ENCODE measurements at regions not wholly inside any gene's neighbourhood (a gene's known extent, or its start where the extent isn't known, plus 50 kb on each side); places are given as distances from the start of the nearest gene placed in this dataset.
"Not testable (repeated sequence)": the region's sequence is repeated elsewhere in the genome, so short reads cannot be mapped to it uniquely, and the experiment has no call there.

DNA sequence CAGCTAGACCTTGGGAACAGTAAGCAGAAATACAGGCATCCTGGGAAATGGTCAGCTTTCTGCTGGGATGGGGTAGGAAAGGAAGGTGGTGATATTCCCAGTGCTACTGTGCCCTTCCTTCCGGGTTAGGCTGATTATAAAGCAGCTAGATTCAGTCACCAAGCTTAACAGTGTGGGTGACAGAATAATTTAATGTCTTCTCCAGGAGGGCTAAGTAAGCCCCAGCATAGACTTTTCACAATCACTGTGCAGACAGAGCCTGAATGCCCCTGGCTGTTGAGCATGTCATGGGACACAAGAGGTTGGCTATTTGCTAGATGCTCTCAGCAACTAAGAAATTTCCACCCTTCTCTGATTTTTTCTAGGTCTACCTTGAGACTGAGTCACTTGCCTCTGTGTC, 513.0 kb downstream of the TOX3 start:
- no peak for DNase-seq

DNA sequence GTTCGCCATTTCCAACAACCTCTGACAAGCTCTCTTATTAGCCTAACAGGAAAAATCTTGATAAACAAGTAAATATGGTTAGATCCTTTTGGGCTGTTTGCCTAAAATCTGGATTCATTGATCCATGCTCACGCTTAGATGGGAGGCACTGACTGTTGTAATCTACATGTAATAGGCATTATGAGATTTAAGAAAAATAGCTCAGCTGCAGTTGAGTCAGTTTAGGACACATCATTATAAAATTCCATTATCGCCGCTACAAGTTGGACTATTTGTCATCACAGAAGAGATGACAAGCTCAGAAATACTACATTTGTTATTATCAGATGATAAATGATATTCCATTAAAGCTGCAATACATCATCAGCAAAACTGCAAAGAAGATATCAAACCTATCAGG, 524.0 kb downstream of the TOX3 start:
- no peak for DNase-seq

DNA sequence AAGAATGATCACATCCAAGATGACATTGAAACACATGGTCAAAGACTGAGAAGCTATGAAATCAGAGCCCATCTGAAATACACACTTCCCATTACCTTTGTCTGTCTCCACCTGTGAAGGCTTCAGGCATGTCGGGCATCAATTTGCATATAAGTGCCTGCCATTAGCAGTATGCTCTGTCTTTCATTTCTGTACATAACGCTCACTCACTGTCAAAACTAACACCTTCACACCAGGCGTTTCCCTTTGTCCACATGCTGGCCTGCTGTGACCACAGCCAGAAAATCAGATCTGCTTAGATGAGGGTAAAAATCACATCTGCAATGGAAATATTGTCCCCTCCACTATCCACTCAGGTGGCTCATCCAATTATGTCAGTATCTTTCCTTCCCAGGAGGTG, 524.8 kb downstream of the TOX3 start:
- no peak for DNase-seq

DNA sequence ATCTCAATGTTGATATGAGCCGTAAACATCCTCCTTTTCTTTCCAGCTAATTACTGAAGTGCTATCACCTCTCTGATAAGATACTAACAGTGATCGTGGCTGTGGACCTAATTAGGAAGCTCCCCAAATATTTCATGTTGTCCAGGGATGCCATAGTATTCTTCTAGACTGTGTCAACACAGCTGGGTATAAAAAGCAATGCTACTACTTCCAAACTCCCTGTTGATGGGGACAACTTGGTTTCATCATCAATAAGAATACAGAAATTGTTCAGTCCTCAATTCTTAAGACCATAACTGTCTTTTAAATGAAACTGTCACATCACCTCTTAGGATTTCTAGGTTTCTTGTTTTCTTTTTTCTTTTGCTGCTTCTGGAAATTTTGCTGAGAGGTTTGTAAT, 530.6 kb downstream of the TOX3 start:
- no peak for DNase-seq

DNA sequence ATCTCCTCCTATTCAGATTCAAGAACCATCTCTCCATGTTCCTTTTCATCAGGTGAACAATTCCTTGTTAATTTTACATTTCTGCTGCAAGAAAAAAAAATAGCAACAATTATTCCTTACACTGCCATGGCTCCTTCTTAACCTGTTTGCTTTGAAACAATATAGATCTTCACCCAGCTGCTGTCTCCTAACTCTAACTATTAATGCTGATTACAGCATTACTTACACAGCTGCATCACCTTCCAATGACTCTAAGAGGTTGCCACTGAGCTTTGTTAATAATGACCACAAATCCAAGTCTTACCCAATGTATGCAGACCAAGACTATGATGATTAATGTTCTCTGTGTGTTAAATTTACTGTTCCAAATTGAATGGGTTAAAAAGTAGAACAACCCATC, 541.4 kb downstream of the TOX3 start:
- no peak for DNase-seq

DNA sequence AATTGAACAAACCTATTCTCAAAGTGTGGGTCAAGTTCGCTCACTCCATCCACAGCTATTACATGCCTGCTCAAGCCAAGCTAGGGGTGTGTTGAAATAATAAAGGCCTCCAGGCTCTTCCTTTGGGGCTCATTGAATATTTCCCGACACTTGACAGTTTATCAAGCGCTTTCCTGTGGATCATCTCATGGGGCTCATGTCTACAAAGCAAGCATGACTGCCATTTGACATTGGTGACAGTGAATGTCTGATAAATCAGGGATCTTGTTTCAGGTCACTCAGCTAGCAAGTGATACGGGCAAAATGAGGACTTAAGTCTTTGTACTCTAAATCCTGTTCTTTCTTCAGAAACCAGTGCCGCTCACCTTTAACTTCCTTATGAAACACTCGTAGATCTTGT, 542.6 kb downstream of the TOX3 start:
- DNase-seq: no peak

DNA sequence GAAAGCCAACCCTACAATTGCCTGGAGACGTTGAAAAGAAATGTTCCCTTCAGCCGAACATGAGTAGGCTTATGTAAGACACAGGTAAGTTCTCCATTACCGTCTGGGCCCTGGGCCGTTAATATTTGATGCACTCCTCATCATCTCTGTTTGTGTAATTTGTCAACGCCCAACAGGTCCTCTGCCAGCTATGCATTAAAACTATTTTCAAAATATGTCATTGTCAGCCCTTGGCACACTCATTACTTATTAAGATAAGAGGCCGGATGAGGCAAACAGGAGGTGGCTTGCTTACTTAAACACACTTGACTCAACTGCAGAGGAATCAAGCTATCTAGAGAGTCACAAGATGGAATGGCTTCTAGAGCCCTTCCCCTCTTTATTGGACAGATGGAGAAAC, 544.9 kb downstream of the TOX3 start:
- no peak for DNase-seq

DNA sequence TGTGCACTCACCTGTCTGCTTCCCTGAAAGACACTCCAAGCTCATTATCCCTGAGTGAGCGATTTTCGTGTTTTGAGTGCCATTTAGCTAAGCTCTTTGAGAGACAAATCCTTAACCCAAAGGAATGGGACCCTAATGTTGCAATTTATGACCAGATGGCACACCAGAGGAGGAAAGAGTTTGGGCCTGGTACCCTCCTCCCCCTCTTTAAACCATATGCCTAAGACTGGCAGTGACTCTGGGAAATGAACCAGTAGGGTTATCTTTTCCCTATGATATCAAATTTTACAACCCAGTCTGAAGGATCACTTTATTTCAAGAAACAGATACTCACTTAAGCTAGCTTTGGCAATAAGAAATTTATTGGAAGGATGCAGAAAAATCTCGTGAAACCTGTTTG, 550.4 kb downstream of the TOX3 start:
- DNase-seq: no peak

DNA sequence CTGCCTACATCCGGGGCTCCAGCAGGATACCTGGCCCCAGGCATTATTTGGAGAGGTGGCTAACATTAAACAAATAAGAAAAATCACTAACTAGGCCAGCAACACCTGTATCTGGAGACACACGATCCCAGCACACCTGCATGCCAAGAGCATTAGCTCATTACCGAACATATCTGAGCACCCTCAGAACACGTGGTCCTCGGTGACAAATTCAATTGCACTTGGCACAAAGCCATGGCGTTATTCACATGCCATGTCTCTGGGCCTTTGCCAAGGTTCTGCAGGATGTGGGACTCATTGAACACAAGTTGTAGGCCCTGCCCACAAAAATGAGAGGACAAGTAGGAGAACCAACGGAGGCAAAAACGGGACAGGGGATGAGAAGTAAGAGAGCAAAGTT, 552.3 kb downstream of the TOX3 start:
- no peak for DNase-seq

DNA sequence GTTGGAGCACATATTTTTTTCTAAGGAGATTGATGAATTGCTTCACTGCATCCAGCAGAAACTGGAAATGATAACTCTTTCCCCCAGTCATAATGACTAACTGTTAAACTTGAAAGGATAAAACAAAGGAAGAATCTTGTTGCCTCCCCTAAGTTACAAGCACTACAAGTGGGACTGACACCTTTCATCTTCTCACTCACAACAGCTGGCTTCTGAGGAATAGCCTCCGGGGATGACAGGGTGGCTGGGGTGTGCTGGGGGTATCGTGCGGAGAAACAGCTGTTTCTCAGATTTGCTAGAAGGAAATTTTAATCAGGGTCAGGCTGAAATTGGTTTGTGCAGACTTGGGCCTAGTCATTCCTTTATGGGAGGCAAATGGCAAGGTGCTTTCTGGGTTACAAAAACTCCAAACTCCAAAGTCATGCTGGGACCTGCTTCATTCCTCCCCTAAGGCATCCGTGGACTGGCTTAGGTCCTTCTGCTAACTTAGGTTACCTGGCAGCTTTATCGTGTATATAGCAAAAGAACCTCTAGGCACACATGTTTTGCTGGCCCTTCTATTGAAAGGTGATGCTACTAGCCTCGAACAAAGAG, 557.2 kb downstream of the TOX3 start:
- no peak for DNase-seq

DNA sequence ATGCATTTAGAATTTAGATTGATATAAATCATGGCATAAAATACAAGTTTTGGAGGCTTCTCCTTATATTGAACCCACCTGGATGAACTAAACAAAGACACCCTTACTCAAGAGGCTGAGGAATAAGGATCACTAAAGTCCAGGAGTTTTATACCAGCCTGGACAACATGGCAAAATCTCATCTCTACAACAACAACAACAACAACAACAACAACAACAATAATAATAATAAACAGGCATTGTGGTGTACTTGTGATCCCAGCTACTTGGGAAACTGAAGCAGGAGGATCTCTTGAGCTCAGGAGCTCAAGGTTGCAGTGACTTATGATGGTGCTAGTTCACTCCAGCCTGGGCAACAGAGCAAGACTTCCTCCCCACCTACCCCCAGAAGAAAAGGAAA, 558.0 kb downstream of the TOX3 start:
- no peak for DNase-seq

DNA sequence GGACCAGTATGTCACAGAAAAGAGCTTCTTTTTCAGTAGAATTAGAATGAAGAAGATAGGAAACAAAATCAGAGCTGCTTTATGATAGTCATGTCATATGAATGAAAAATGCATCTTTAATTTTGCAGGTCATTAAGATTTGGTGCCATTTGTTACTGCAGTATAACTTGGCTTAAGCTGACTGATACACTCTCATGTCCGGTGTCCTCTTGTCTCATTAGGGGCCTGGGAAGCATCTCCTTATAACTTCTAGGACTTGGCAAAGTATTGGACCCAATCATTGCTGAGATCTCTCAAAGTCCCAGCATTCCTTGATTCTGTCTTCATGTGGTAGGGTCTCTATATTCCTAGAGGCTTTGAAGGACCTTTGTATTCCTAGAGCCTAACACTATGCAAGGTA, 559.4 kb downstream of the TOX3 start:
- no peak for DNase-seq

DNA sequence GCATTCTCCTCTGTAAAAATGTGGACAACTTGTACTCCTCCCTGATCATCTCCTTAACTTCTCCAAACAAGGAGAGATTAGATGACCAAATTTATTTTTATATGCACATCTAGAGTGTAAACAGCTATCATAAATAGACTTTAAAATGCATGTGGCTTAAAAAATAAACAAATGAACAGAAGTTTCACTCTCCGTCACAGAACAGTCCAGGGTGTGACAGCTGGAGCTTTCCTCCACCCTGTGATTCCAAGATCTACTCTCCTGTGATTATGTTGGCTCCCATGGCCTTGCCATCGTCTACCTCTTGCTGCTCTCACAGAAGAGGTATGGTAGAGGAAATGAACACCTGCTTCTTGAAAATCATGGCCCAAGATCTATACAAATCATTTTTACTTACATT, 560.2 kb downstream of the TOX3 start:
- no peak for DNase-seq

DNA sequence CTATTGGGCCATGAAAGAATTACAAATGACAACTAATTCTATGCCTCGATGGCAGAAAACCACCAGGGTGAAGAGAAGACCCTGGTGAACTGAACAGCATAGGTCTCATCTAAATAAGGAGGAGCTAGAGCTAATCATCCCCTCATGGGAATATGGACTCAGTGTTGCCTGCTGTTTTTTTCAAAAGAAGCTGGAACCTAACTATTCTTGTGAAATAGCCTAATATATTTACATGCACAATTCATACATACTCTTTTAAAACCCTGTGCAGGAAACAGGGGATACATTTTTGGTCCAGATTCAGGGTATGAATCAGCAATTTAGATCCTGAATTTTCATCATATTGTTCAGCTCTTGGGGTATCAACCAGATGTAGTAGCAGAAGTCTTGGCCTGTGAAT, 560.6 kb downstream of the TOX3 start:
- DNase-seq: no peak

DNA sequence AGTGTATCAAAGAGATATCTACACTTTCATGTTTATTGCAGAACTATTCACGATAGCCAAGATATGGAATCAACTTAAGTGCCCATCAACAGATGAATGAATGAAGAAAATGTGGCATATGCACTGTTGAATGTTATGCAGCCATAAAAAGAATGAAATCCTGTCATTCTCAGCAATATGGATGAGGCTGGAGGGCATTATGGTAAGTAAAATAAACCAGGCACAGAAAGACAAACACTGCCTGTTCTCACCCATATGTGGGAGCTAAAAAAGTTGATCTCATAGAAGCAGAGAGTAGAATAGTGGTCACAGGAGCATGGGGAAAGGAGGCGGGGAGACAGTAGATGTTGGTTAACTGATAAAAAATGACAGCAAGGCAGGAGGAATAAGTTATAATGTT, 561.8 kb downstream of the TOX3 start:
- no peak for DNase-seq

DNA sequence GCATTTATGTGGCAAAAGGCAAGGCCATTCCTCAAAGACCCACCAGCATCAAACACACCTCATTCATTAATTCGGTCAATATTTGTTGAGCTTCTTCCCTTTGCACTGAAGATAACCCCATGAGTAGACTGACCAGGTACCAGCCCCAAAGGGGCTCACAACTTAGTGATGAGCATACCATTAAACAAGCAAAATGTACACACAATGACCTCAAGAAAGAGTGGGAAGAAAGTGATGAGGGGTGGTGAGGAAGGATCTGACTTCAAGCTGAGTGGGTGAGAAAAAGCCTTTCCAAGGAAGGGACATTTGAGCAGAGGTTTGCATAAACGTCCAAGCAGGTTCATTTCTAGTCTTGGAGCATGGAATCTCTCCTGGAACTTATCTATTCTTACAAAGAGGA, 562.5 kb downstream of the TOX3 start:
- no peak for DNase-seq

DNA sequence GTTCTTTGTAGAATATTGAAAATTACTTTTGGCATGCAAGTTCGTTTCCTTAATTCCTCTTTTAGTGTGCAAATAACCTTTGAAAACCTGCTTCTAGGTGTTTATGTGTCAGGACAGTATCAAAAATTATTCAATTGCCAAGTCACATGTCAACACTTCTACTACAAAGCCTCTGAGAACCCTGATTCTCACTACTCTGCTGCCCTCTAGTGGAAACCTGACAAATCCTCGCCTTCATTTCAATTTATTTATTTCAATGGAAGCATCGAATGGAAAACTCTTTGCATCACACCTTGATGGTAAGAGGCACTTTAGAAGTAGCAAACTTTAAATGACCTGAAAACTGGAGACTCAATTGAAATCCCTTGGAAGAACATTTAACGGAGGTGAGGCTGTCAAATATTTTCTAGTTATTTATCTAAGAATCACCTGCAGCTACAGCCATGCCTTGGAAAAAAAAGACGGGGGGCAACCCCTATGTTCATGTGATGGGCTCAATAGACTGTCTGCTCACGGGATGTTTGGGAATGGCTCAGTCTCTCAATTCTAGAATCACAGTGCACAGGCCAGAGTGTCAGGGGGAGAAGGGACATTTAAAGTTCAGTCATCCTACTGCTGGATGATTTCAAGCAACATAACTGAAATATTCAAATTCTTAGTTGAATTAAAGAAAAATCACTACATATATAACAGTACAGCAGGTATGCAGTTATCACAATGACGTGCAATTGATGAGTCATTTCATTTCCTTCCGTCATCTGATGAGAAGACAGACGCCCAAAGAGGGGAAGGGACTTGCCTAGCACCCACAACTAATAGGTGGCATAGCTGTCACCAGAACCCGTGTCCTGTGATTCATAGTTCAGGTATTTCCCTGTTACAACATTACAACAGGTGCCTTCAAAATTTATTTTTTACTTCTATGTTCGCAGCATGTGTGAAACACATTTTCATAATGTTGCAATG, 563.9 kb downstream of the TOX3 start:
- no peak for DNase-seq

DNA sequence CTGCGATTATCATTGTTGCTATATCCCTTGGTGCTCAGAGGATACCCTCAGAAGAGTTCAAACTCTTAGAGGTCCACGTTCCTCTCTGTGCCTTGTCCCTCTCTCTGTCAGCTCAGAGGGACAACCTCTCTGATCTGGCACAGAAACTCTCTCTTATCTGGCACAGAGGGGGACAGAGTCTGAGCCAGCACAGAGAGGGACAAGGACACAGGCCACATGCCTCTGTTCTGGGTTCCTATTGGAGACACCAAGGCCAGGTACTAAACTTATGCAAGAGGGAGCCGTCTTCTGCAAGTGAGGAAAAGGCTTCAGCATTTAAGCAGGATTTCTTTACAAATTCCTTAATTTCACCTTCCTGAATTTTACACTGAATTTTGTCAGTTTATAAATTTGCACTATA, 565.2 kb downstream of the TOX3 start:
- DNase-seq: no peak

DNA sequence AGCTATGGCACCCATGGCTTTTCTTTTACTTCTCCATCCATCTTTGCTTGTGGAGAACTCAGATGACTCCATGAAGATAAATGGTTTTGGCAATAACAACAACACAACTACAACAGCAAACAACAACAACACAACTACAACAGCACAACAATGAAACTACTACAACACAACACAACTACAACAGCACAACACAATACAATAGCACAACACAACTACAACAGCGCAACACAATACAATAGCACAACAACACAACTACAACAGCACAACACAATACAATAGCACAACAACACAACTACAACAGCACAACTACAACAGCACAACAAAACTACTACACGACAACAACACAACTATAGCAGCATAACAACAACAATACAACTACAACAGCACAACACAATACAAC, 569.4 kb downstream of the TOX3 start:
- not testable (repeated sequence) for DNase-seq

DNA sequence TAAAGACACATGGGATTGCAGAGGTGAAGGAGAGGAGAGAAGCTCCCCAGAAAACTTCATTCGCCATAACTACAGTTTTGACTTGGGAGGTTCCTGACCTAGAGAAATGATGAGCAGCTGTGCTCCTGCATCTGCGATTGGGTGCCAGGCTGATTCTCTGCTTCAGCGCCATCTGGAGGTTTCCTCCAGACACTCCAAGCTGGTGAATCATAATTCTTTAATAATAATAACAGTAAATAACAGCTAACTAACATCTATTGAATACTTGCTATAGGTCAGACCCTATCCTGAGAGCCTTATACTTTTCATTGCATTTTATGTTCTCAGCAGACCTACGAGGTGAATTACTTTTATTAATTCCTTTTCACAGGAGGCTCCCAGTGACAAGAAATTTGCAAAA, 575.8 kb downstream of the TOX3 start:
- no peak for DNase-seq

DNA sequence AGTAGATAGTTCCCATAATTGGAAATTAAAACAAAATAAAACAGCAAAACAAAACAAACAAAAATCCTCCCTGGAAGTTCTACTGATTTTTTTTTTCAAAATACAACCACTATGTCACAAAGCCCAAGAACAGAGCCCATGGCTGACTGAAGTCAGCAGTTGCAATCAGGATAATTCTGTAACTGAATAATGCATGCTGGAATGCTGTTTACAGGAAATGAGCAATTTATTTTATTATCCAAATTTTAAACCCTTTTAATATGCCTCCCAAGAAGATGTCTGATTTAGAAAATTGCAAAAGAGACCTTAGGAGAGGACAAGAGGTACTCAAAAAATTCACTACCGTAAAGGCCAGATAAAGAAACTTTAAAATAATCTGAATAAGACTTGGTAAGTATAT, 578.2 kb downstream of the TOX3 start:
- no peak for DNase-seq

DNA sequence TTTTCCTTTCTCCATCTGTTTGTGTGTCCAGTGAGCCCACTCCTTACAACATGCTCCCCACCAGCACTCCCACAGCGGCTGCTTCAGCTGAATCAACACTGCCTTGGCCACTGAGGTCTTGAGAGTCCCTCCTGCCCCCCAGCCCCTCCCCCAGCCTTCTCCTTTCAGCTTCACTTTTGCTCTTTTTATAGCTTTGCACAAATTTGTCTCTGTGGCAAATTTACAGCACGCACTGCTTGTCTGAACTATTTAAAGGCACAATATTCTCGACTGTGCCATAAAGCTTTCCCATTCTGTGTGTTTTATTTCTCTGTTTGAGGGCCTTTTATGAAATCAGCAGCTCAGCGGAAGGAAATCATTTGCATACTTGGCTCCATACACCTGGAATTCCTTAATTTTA, 579.3 kb downstream of the TOX3 start:
- no peak for DNase-seq

DNA sequence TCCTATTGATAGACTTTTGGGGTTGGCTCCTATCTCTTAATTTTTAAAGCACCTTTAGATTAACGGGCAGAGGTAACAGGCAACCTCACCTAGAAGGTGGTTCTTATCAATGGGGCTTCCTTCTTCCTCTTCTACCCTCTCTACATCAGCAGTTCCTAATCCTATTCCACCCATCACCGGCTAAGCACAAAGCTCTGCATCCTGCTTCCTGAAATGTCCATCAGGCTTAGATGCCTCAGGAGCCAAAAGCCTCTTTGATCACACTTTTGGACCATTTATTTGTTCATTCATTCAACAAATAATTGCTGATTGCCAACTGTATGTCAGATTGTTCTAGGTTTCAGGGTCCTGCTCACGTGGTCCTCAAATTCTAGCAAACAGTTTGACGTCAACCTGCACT, 586.0 kb downstream of the TOX3 start:
- DNase-seq: no peak

DNA sequence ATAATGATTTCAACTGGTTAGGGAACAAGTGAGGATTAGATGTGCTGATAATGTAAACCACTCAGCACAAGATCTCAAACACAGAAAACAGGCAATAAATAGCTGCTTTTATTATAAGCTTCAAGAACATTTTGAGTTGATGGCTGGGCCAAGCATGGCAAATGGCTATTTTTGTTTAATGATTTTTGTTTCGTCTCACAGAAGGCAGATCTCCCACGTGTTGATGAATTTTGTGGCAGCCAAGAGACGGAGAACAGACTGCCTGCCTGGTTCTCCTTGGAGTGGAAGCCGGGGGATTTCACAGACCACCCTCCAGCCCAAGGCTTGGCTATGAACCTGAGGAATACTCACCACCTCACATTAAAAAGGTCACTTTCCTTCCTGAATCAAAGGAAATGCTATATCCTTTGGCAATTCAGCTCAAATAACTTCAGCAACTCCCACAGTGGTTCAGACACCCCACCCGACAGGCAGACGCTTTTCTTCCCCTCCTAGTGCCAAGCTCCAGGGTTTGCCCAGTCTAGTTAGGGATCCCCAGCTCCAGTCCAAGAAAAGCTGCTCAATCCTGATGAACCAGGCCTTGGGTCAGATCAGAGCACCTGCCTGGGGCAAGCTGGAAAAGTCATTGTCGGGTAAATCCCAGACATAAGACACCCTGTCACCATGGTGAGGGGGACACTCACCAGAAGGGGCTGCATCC, 593.5 kb downstream of the TOX3 start:
- DNase-seq: no peak
